ENCODE measurements at regions not wholly inside any gene's neighbourhood (a gene's known extent, or its start where the extent isn't known, plus 50 kb on each side); places are given as distances from the start of the nearest gene placed in this dataset.

DNA sequence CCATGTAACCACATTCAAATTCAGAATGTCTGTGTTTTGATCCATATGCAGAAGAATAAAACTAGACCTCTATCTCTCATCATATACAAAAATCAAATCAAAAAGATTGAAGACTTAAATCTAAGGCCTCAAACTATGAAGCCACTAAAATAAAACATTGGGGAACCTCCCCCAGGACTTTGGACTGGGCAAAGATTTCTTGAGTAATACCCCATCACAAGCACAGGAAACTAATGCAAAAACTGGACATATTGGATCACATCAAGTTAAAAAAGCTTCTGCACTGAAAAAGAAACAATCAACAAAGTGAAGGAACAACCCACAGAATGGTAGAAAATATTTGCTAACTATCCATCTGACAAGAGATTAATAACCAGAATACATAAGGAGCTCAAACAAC is 266.8 kb downstream of the EPM2A start:
- DNase-seq, result no peak
- H3K27me3 Mint-ChIP-seq (ENCODE audit: unreplicated experiment), result no peaks in the 10 kb centered on the region
- H3K27ac Mint-ChIP-seq (ENCODE audit: unreplicated experiment), result no peak overlapping the region
- TF ChIP-seq CTCF (IDR thresholded peaks at IDR 0.05; ENCODE audit: unreplicated experiment), result no peak
- no peaks in the 10 kb centered on the region for H3K9me3 Mint-ChIP-seq (ENCODE audit: low read depth, unreplicated experiment)
- CTCF ChIA-PET, result no interaction called here
- BruUV-seq (replicated peaks), result no TSS peak
- no peaks in the 10 kb centered on the region for H3K4me1 Mint-ChIP-seq (ENCODE audit: low read depth, unreplicated experiment)
- no peak overlapping the region for H3K4me3 Mint-ChIP-seq (ENCODE audit: low read depth, unreplicated experiment)
- no peaks in the 10 kb centered on the region for H3K36me3 Mint-ChIP-seq (ENCODE audit: insufficient read depth, unreplicated experiment)
- intact Hi-C loops (cut with micrococcal nuclease; ENCODE audit: unreplicated experiment), result no loop called here

DNA sequence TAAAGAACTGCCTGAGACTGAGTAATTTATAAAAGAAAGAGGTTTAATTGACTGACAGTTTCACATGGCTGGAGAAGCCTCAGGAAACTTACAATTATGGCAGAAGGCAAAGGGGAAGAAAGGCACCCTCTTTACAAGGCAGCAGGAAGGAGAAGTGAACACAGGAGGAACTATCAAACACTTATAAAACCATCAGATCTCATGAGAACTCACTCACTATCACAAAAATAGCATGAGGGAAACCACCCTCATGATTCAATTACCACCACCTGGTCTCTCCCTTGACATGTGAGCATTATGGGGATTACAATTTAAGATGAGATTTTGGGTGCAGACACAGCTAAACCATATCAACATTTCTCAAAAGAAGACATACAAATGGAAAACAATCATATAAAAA is 266.3 kb downstream of the EPM2A start:
- H3K27me3 Mint-ChIP-seq (ENCODE audit: unreplicated experiment), result no peaks in the 10 kb centered on the region
- intact Hi-C loops (cut with micrococcal nuclease; ENCODE audit: unreplicated experiment), result no loop called here

GRCh38 chr6:145475794-145476396 is 259.4 kb downstream of the EPM2A start:
- Mint-ChIP-seq H3K4me3 (ENCODE audit: low read depth, unreplicated experiment) (no peak overlapping the region), H3K27ac (ENCODE audit: unreplicated experiment) (no peak overlapping the region), H3K9me3 (ENCODE audit: low read depth, unreplicated experiment) (peaks cover 7% of the 10 kb centered on the region), H3K4me1 (ENCODE audit: low read depth, unreplicated experiment) (no peaks in the 10 kb centered on the region), H3K36me3 (ENCODE audit: insufficient read depth, unreplicated experiment) (no peaks in the 10 kb centered on the region), H3K27me3 (ENCODE audit: unreplicated experiment) (no peaks in the 10 kb centered on the region)
- TF ChIP-seq CTCF (IDR thresholded peaks at IDR 0.05; ENCODE audit: unreplicated experiment), result no peak
- intact Hi-C loops (cut with micrococcal nuclease; ENCODE audit: unreplicated experiment), result no loop called here
- no peak for DNase-seq
- CTCF ChIA-PET, result no interaction called here
- BruUV-seq (replicated peaks), result no TSS peak

More for the DNA sequence above, 266.3 kb downstream of the EPM2A start:
- no TSS peak for BruUV-seq (replicated peaks)
- Mint-ChIP-seq H3K27ac (ENCODE audit: unreplicated experiment) (no peak overlapping the region), H3K9me3 (ENCODE audit: low read depth, unreplicated experiment) (no peaks in the 10 kb centered on the region), H3K4me3 (ENCODE audit: low read depth, unreplicated experiment) (no peak overlapping the region), H3K4me1 (ENCODE audit: low read depth, unreplicated experiment) (no peaks in the 10 kb centered on the region), H3K36me3 (ENCODE audit: insufficient read depth, unreplicated experiment) (no peaks in the 10 kb centered on the region)
- CTCF ChIA-PET, result no interaction called here
- no peak for DNase-seq
- TF ChIP-seq CTCF (IDR thresholded peaks at IDR 0.05; ENCODE audit: unreplicated experiment), result no peak

GRCh38 chr6:145480024-145480423 is 255.3 kb downstream of the EPM2A start:
- no peak for DNase-seq
- no peak overlapping the region for H3K27ac Mint-ChIP-seq (ENCODE audit: unreplicated experiment)
- BruUV-seq (replicated peaks), result no TSS peak
- CTCF ChIA-PET, result no interaction called here
- H3K27me3 Mint-ChIP-seq (ENCODE audit: unreplicated experiment), result no peaks in the 10 kb centered on the region
- TF ChIP-seq CTCF (IDR thresholded peaks at IDR 0.05; ENCODE audit: unreplicated experiment), result no peak
- peaks cover 7% of the 10 kb centered on the region for H3K9me3 Mint-ChIP-seq (ENCODE audit: low read depth, unreplicated experiment)
- H3K36me3 Mint-ChIP-seq (ENCODE audit: insufficient read depth, unreplicated experiment), result no peaks in the 10 kb centered on the region
- no peak overlapping the region for H3K4me3 Mint-ChIP-seq (ENCODE audit: low read depth, unreplicated experiment)
- intact Hi-C loops (cut with micrococcal nuclease; ENCODE audit: unreplicated experiment), result no loop called here
- peaks cover 2% of the 10 kb centered on the region for H3K4me1 Mint-ChIP-seq (ENCODE audit: low read depth, unreplicated experiment)
